ENCODE measurements at regions not wholly inside any gene's neighbourhood (a gene's known extent, or its start where the extent isn't known, plus 50 kb on each side); places are given as distances from the start of the nearest gene placed in this dataset.
"Not testable (repeated sequence)": the region's sequence is repeated elsewhere in the genome, so short reads cannot be mapped to it uniquely, and the experiment has no call there.

DNA sequence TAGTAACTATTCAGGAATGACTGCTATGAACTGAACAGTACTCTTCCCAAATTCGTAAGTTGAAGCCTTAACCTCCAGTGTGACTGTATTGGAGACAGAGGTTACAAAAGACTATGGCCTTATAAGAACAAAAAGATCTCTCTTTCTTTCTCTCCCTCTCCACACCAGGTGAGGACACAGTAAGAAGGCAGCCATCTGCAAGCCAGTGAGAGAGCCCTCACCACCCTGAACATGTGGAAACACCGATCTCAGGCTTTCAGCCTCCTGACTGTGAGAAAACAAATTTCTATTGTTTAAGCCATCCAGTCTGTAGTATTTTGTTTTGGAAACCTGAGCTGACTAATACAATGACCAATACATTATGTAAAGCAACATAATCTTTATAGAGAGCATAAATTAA is 888.9 kb downstream of the SLITRK1 start:
- no peak for DNase-seq (ENCODE audit: low read depth in 2 of 2)

DNA sequence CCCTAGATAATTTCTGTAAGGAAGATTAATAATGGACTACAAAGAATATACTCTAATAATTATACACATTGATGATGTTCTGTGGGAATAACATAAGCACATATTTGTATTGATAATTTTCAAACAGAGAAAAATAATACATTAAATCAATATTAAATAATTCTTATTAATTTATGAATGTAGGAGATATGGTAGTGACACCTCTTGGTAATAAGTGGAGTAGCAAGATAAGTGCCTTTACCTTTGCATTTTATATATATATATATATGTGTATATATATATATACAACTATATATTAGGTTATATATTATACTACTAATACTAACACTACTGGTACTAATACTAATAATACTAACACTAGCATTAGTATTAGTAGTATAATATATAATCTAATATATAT is 905.8 kb downstream of the SLITRK1 start:
- DNase-seq (ENCODE audit: low read depth in 2 of 2), result no peak

DNA sequence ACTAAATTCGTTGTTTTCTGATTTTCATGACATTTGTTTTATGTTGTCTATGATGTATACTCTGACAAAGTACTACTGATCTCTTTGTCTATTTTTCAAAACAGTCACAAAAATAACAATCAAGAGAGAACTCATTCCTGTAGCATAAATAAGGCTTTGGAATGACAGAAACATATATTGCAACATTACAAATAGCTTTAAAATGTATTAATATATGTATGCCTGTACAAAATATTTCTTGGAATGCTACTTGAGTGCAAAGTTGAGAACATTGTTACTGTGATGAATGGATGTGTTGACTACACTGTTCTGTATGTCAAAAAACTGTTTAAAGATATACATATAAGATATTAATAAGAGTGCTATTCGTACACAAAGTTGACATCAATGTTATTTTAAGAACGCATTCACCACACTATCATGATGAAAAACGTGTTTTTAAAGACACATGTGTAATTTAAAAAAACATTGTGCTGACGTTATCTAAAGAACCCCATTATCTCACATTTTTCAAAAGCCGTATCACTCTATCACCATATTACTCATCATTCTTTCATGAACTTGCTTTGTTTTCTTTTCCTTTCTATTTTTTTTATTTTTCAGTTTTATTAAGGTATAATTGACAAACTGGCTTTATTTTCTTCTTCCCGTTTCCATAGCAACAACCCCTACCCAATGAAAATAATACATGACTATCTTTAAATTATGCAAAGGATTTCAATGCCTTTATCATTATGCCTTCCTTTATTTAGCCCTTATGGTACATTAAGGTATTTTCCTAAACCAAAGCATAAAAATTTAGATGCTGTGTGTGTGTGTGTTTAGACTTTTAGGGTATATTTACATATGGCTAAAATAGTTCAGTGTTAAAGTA is 918.8 kb downstream of the SLITRK1 start:
- DNase-seq (ENCODE audit: low read depth in 2 of 2), result peak in 1 of 2 donors; percentile 1

DNA sequence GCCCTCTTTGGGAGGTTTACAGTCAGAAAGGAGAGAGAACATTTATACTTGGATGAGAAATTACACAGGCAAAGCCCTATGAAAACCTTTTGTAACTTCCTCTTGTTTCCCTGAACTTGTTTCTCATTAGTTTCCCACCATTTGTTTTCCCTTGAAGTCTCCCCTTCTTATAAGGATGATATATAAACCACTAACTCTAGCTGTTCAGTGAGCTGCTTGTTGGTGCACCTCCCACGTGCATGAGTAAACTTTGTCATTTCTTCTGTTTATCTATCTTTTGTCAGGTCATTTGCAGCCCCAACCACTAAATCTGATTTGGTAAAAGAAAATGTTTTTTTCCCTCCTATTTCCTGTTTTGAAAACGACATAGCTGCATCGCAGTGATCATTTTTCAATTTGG is 919.9 kb downstream of the SLITRK1 start:
- no peak for DNase-seq (ENCODE audit: low read depth in 2 of 2)

DNA sequence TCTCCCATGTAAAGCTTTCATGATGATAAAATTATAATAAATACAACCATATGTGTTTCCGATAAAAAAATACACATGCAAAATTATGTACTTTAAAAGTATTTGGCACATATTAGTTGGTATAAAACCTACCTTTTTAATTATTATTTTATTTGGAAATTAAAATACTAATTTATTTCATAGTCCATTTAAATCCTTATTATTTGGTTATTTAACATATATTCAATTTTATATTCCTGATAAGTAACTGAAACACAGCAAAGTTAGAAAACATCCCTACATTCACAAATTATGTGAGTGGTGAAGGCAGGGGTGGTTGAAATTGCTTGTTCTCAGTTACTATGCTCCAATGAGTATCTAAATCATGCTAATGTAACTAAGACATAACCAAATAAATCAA is 920.5 kb downstream of the SLITRK1 start:
- no peak for DNase-seq (ENCODE audit: low read depth in 2 of 2)

DNA sequence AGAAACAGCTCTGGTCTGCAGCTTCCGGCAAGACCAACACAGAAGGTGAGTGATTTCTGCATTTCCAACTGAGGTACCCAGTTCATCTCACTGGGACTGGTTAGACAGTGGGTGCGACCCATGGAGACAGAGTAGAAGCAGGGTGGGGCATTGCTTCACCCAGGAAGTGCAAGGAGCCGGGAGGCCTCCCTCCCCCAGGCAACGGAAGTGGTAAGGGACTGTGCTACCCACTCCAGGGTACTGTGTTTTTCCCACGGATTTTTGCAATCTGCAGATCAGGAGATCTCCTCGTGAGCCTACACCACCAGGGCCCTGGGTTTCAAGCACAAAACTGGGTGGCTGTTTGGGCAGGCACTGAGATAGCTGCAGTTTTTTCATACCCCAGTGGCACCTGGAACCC is 929.9 kb downstream of the SLITRK1 start:
- DNase-seq (ENCODE audit: low read depth in 2 of 2), result not testable (repeated sequence)

DNA sequence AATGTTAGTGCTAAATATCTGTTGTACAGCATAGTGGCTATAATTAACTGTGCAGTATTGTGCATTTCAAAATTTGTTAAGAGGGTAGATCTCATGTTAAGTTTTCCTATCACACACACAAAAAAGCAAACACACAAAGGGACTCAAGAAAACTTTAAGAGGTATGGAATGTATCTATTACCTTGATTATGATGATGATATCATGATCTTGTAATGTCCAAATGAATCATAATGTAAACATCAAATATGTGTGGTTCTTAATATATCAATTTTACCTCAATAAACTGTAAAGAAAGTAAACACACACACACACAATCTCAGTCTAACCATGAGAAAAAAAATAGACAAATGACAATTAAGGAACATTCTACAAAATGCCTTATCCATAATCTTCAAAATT is 934.6 kb downstream of the SLITRK1 start:
- no peak for DNase-seq (ENCODE audit: low read depth in 2 of 2)

DNA sequence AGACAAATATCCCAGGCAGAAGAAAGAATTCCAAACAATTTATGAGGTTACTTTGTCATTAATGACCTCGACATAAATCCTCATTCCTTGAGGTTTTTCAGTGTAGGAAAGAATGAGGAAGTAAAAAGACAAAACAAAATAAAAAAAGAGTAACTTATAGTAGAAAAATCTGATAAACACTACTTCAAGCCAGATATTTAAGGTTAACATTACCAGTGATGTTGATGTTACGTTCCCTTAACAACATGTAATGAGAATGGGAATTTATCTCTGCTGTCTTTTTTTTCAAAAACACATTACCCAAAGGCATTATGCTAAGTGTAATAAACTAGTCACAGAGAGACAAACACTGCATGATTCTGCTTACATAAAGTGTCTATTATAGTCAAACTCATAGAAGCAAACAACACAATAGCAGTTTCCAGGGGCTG is 935.1 kb downstream of the SLITRK1 start:
- DNase-seq (ENCODE audit: low read depth in 2 of 2), result no peak

DNA sequence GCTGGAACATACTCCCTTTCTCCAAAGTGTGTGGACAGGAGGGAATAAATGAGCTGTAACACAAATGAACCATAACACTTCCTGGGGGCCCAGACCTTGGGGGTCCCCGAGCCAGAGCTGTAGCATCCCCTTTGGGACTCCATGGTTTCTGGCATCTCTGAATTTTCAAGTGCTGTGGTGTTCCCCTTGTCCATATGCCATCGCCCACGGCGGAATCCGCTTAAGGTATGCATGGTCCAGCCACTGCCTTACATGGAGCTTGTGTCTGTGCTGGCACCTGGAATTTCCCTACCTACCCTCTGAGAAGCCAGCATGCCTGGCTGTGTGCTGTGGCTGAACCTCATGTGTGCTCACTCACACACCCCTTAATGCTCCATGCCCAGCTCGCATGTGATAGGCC is 943.6 kb downstream of the SLITRK1 start:
- DNase-seq (ENCODE audit: low read depth in 2 of 2), result no peak

DNA sequence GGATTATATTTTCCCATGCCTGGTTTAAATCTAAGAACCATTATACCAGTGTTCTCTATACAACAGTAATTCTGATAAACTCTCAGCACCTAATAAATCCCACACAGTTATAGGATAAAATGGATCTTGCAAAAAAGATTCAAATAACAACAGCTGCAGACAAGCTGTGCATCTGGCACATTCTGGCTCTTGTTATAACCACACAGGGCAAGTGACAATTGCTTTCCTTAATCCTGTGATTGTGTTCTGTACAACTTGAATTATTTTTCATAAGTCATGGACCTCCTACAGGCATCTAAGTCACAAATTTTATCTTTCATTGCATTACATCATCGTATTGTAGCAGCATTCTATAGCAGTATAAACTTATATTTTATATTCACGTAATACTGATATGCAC is 948.3 kb downstream of the SLITRK1 start:
- DNase-seq (ENCODE audit: low read depth in 2 of 2), result no peak

DNA sequence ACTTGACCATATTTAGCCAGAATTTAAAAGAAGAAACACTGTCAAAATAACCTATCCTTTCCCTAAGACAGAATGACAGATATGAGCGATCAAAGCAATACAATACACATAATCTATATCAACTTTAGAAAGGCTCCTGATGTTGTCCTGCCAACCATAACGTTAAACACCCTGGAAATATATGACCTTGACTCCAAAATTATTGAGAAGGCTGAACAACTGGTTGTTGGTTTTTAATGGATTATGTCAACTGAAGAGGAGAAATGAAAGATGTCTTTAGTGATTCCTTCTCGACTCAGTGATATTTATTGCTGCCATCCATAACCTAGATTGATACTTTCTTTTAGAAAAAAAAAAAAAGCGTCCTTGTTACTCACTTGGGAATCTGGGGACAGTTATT is 957.2 kb downstream of the SLITRK1 start:
- no peak for DNase-seq (ENCODE audit: low read depth in 2 of 2)

DNA sequence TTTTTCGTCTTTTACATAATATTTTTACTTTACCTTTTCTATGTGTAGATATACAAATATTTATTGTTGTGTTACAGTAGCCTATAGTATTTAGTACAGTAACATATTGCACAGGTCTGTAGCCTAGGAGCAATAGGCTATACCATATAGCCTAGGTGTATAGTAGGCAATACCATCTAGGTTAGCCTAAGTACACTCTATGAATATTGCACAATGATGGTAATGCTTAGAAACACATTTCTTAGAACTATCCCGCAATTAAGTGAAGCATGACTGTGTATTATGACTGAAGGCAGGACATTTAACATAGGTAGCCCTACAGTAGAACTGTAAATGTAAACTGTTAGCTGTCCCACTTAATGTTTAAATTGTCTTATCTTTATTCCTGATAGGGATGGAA is 964.3 kb downstream of the SLITRK1 start:
- DNase-seq (ENCODE audit: low read depth in 2 of 2), result no peak

DNA sequence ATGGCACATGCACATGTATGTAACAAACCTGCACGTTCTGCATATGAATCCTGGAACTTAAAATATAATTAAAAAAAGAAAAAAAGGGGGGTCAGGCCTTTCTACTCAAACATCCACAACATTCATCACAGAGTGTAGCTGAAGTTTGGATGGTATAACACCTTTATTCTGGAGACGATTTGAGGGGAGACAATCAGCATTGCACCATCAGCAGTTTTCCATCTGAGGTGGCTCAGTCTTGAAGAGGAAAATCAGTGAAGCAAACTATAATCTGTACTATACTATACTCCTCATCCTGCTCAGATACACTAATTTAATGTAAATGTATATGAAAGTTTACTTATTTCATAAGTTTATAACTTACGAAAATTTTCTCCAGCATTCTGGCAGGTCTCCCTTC is 969.7 kb downstream of the SLITRK1 start:
- DNase-seq (ENCODE audit: low read depth in 2 of 2), result no peak

DNA sequence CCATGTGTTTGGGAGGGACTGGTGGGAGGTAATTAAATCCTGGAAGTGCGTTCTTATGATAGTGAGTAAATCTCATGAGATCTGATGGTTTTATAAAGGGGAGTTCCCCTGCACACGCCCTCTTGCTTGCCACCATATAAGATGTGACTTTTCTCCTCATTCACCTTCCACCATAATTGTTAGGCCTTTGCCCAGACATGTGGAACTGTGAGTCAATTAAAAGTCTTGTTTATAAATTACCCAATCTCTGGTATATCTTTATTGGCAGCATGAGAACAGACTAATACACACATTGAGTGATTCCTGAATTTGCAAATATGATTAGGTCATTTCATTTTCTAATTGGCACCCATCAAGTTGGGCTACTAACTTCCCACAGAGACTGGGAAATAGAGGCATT is 977.2 kb downstream of the SLITRK1 start:
- no peak for DNase-seq (ENCODE audit: low read depth in 2 of 2)

DNA sequence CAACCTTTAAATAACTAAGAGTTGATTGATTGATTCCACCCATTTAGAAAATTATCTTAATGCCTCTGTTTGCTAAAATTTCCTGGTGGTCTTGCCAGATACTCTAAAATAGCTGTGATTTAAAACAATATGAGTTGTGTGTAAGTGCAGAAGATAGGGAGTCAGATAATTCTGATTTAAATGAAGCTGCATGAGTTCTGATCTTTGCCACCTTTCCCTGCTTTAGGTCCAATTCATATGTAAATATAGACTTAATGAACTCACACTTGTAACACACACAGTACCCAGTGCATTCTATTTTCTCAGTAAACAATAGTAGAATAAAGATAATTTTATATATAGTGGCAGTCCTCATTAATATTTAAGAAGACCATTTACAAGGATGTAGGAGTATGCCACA is 981.8 kb downstream of the SLITRK1 start:
- DNase-seq (ENCODE audit: low read depth in 2 of 2), result no peak

DNA sequence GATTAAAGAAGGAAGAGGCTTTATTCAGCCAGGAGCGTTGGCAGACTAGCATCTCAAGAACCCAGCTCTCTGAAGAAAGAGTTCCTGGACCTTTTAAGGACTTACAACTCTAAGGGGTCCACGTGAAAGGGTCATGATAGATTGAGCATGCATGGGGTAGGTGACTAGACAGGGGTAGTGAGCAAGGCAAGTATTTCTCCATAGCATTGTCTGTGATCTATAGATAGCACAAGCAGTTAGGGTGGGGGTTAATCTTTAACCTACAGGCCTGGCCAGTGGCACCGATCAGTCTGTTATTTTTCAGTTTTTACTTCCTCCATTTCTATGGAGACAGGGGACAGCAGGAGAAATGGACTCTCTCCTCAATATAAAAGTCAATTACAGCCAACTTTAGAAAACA is 983.7 kb downstream of the SLITRK1 start:
- no peak for DNase-seq (ENCODE audit: low read depth in 2 of 2)

DNA sequence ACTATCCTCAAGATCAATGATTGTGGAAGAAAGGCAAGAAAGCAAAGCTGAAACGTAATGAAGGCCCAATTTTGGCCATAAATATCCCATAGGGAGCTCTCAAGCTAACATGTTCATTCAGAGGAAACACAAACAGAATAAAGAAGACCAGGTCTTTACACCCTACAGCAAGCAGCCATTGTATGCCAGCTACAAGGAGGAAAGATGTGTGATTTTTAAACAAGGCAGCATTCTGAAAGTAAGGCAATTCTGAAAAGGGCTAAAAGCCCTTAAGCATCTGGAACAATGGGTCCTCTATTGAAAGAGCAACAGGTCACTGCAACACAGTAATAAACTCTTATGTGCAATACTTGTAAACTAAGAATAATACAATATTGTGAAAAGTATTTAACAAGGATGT is 1002.4 kb downstream of the SLITRK1 start:
- DNase-seq (ENCODE audit: low read depth in 2 of 2), result no peak

DNA sequence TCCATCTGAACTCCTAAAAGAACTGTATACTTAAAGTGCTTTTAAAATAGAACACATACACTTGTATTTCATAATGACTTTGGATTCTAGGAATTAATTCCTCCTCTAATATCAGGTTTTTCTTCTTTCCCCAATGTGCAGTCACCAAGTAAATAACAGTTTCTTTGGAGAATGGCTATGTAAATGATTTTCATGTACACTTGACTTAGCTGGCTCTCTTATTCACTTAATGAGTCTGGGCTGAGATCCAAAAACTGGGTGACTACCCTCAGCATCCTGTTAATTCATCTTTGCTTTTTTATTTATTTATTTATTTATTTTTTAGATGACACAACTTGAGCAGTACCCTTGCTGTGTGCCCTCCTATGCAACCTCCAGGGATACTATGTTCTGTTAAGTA is 1003.7 kb downstream of the SLITRK1 start:
- no peak for DNase-seq (ENCODE audit: low read depth in 2 of 2)

DNA sequence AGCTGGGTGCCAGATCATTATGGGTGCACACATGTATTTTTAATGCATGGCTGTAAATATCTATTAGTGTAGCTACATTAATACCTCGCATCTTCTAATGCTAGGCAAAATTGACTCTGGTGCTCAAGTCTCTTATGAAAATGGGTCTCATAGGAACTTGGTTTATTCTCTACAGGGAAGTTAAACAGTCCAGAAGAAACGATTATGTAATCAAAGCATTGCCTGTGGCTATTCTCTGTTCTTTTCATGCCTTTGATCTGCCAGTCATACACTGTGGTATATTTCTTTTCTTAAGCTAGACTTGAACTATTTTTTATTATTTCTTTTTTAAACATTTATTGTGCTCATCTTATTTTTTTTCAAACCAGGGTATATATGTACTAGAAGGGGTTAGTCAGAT is 1015.0 kb downstream of the SLITRK1 start:
- DNase-seq (ENCODE audit: low read depth in 2 of 2), result no peak

DNA sequence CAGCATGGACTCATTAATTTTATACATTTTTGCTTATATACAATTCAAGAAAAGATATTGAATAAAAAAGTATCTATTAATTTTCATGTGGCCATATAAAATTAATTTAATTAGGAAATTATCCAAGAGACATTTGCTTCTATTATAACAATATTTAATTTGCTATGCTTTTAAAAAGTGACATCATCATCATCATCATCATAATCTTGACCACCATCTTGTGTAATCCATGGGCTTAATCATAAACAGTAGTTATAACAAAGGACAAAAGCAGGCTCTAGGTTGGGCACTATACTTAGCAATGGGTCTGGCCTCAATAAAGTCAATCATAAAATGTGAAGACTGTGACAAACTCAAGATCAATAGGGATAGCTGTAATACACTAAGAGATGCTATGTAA is 1031.6 kb downstream of the SLITRK1 start:
- DNase-seq (ENCODE audit: low read depth in 2 of 2), result no peak

DNA sequence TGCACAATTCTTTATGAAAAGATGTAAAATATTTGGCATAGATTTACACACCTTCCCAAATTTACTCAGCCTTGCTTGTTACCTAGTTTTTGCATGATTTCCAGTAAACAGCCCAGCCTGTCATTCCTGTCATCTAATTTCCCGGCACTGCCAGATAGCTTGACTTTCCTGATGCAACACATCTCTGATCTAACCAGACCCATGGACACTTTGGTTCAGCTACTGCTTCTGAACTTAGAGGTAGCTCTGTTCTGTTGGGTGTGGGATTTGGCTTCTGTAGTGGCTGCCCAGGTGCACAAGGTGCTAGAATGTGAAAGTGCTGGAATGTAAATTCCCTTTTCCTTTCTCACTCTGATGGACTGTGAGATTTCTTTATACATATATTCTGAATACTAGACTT is 1033.5 kb downstream of the SLITRK1 start:
- DNase-seq (ENCODE audit: low read depth in 2 of 2), result no peak

DNA sequence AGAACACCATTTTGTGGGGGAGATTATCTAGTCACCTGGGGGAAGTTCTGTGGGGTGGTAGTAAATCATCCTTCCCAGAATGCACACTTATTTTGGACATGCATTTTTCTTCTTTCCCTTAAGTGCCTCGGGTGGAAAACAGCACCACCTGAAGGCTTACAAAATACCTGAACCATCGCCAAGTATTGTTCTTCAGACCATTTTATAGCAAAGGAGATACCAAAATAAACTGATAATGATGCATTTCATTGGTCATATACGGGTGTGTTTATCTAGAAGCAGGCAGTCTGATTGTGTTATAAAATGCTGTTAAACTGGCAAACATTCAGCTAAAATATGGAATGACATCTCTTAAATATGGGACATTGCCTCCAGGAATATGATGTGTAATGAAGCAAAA is 1034.7 kb downstream of the SLITRK1 start:
- DNase-seq (ENCODE audit: low read depth in 2 of 2), result no peak

DNA sequence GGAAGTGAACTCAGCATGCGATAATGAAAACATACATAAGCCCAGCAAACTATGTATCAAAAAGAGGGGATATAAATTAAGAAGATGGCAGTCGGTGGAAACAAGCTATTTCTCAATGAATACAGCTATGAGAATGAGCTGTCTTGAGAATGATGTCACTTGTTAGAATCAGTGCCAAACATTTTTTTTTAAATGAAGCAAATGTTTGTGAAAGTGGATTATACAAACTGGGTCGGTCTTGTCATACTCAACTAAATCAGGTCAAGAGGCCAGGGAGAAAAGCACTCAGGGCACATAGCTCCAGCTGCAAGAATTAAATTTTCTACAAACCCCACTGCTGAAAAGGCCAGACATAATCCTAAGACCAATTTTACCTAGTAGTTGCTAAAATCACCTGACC is 1048.4 kb downstream of the SLITRK1 start:
- DNase-seq (ENCODE audit: low read depth in 2 of 2), result no peak

DNA sequence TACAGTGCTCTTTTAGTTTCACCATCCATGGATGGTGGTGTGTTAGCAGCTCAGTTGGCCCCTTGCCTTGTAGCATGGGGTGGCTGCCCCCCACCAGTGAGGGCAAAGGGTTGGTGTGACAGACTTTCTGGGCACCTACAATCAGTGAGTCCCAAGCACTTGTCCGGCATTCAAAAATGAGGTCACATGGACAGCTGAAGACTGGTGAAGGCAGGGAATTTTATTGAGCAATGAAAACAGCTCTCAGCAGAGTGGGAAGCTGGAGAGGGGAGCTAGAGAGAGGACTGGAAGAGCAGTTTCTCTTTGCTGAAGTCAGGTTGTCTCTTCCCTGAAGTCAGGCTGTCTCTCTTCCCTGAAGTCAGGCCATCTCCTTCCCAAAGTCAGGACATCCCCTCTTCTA is 1053.2 kb downstream of the SLITRK1 start:
- DNase-seq (ENCODE audit: low read depth in 2 of 2), result no peak
